Superior temporal gyrus (tissue), 1 donor: ENCODE measurements at regions not wholly inside any gene's neighbourhood (a gene's known extent, or its start where the extent isn't known, plus 50 kb on each side); places are given as distances from the start of the nearest gene placed in this dataset.

Experiments used
- DNase-seq: peaks from one replicate; pipeline ENCODE4 v3.0.0-alpha.2; 2016; ENCODE audit errors: extremely low spot score

DNA sequence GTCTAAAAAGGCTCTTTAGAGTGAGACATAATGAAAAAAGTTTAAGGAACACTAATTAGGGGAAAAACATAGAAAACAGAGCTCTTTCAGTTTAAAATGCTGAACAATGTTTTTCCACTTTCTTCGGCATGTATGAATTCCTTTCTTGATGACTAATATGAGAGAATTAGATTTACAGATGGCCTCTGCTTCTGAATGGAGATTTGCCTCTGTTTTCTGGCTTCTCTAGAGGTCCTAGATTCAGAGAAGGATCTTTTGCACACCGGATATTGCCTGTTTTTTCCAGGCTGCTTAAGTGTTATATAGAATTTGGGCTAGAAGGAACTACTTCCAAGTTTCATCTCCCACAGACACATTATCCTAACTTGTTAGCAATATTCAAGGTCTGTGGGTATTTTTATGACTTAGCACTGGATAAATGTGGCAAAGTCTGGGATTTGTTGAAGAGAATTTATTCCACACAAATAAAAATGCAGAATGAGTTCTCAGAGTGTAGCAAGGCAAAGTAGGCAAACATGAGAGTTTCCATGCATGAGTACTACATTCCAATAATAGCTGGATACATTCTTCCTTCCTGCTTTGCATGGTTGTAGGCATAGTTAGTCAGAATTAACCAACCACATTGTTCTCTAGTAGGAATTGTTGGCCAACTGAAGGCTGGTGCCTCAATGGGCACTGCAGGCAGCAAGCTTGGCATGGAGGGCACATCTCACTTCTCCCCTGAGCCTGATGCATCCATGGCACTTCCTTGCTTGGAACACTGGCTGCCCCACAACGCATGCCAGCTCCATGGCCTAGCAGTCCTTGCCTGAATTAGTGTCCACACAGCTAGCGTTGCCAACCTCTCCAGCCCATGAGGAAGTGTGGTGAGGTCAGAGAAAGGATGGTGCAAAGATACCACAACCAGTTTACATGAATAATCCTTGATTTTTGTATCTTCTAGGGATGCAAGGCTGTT, 224.2 kb downstream of the CLIC5 start:
- no peak for DNase-seq

- no peak for DNase-seq
Observed at GRCh38 chr6:45789238-45789637, 226.4 kb downstream of the CLIC5 start.

DNA sequence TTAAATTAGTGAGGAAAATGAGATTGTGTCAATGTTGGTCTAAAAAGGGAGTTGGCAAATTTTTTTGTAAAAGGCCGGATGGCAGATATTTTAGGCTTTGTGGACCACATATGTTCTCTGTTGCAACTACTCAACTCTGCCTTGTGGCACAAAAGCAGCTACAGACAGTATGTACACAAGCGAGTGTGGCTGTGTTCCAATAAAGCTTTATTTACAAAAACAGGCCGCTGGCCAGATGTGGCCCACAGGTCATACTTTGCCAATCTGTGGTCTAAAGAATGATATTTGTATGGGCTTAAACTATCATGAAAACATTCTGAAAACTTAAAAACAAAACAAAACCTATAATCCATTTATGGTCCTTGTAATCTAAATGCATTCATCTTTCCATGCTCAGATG, 228.3 kb downstream of the CLIC5 start:
- DNase-seq = no peak

DNA sequence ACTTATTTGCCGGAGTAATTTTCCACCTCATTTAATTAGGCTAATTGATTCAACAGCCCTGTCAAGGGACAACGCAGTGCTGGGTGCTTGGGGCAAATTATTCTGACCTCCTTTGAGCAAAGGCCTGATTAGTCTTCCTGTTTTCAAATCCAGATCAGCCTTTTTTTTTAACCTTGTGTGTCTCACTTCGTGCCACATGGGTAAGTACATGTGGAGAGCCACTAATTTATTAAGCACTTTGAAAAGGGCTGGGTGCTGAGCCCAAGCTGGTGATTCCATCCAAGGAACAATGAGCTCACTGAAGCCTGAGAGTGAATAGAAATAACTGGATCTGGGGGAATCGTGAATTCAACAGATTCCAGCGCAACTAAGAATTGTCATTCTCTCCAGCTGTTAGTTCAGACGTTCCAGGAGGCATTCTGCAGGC, 229.3 kb downstream of the CLIC5 start:
- peak; percentile 24 for DNase-seq

GRCh38 chr6:45784250-45784649, 231.4 kb downstream of the CLIC5 start:
- DNase-seq = no peak

DNA sequence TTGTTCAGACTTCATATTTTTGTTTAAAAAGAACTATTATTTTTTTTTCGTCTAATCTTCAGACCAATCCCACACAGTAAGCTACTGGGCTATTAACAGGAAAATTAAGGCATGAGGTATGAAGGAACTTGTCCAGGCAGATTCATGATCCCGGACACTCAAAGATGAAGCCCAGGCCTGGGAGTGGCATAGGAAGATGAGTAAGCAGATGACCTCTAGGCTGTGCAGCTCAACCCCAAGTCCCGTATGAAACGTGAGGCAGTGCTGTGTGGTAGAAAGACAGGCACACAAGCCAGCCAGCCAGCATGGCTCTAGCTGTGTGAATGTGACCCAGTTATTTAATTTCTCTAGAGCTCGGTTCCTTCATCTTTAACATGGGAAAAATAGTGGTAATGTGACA, 231.9 kb downstream of the CLIC5 start:
- no peak for DNase-seq

DNA sequence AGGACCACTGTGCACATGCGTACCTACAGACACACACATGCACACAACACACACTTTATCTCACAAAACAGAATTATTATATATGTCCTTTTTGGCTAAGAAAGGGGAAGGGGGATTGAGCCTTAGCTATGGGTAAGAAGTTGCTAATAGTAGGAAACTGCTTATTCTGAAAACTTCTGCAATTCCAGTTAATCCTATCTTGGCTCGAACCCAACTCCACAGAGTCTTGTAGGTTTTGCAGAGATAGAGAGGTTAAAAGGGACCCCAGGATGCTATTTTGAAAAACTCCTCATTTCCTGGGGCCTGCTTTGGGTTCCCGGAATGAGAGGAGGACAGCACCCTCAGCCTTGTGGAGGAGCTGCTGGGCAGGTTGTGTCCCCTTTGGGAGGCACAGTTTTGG, 233.8 kb downstream of the CLIC5 start:
- DNase-seq = no peak

GRCh38 chr6:45780523-45780922, 235.1 kb downstream of the CLIC5 start:
- DNase-seq = no peak

- no peak for DNase-seq
Observed at GRCh38 chr6:45775026-45775697, 240.5 kb downstream of the CLIC5 start.

DNA sequence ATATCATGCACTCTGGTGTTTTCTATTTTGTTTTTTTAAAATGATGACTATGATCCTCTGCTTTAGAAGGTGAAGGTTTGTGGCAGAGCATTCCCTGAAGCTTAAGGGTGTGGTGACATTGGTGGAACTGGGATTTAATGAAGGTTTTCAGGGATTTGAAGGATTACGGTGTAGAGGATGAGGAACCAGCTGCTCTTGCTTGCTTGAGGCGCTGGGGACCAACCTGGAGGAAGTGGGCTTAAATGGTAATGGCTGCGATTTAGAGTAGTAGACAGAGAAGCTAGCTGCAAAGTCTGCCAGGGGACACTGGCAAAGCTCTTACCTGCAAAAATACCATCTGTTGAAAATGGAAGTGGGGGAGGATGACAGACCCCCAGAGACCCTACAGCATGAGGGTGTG, 241.8 kb downstream of the CLIC5 start:
- DNase-seq = no peak

GRCh38 chr6:45772886-45773495, 242.7 kb downstream of the CLIC5 start:
- no peak for DNase-seq

- no peak for DNase-seq
Observed at GRCh38 chr6:45772051-45772450, 243.6 kb downstream of the CLIC5 start.

DNA sequence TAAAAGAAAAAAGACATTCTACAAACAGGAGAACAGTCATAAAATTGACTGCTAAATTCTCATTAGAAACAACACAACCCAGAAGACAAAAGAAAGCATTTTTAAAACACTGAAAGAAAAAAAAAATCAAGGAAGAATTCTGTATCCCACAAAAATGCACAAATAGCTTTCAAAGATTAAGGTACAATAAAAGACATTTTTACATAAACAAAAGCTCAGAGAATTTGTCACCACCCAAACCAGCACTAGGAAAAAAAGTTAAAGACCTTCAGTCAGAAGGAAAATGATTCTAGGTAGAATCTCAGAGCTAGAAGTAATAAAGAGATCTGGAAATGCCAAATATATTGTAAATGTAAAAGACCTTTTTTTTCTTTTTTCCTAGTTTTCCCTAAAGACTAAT, 252.4 kb downstream of the CLIC5 start:
- DNase-seq = no peak

DNA sequence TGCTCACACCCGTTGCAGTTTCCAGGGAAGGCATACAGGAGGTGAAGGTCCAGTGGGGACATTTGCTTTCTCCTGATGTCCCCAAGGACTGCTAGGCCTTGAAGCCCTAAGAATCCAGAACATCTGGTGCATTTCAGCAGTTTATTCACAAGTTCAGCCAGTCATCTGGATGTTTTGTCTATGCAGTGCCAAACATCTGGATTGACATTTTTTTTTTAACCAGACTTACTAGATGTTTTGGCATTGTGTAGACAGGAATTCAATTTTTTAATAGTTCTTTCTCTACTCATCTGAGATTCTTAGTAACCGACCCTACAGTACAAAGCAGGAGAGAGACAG, 256.2 kb downstream of the CLIC5 start:
- DNase-seq = no peak

GRCh38 chr6:45758787-45759471, 256.7 kb downstream of the CLIC5 start:
- DNase-seq = no peak

- DNase-seq = no peak
Observed at GRCh38 chr6:45757443-45758130, 258.1 kb downstream of the CLIC5 start.

DNA sequence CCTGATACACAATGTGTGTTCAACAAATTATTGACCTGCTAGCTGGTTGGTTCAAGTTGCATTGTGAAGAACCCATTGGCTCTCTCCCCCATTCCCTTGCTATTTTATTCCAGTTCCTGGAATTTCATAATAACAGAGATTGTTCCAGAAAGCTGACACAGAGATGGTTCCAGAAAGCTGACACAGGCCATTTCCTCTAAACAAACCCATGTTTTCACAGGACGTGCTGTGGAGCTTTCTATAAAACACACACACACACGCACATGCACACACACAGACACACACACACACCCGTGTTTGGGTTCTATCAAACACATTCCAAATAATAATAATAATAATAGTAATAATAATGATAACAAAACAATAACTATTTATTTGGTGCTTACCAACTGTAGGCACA, 259.1 kb downstream of the CLIC5 start:
- no peak for DNase-seq

GRCh38 chr6:45754432-45754831, 261.2 kb downstream of the CLIC5 start:
- no peak for DNase-seq

DNA sequence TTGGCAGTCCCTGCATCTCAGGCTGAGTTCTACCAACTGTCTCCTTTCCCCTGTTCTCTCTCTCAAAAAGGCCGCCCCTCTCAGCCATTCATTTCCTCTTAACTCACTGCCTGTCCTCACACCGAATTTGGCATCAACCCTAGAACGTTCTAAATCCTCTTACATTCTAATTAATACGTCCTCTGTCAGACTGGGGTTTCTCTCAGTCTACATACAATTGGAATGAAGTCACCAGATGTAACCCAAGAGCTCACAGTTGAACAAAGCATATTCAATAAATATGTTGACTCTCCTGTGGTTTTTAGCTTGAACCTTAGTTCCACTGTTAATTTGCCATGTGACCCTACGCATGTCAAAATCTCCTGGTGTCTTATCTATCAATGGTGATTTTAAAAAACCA, 269.6 kb downstream of the CLIC5 start:
- no peak for DNase-seq

- no peak for DNase-seq
Observed at GRCh38 chr6:45743028-45743615, 272.5 kb downstream of the CLIC5 start.

GRCh38 chr6:45742591-45742990, 273.1 kb downstream of the CLIC5 start:
- no peak for DNase-seq
